NCI-H526 treated with DMSO at 0.1 percent for 48 hours (cell line): ENCODE measurements at regions not wholly inside any gene's neighbourhood (a gene's known extent, or its start where the extent isn't known, plus 50 kb on each side); places are given as distances from the start of the nearest gene placed in this dataset.
"Not testable (repeated sequence)": the region's sequence is repeated elsewhere in the genome, so short reads cannot be mapped to it uniquely, and the experiment has no call there.

ENCODE experiments used
- DNase-seq: peaks from one replicate; lab custom pipeline; 2025; lab: John Stamatoyannopoulos, UW

GRCh38 chr7:56219017-56219416 is 102.8 kb upstream of the NUPR2 start:
- DNase-seq: no peak

- no peak for DNase-seq
Observed at GRCh38 chr7:56218510-56218909, 102.3 kb upstream of the NUPR2 start.

GRCh38 chr7:56213574-56213973 is 97.4 kb upstream of the NUPR2 start:
- DNase-seq: no peak

- DNase-seq: no peak
Observed at GRCh38 chr7:56206420-56206819, 90.2 kb upstream of the NUPR2 start.

- no peak for DNase-seq
Observed at GRCh38 chr7:56199639-56200038, 83.4 kb upstream of the NUPR2 start.

- not testable (repeated sequence) for DNase-seq
Observed at GRCh38 chr7:56196195-56196594, 80.0 kb upstream of the NUPR2 start.

GRCh38 chr7:56188823-56189346 is 72.7 kb upstream of the NUPR2 start:
- DNase-seq: no peak

- DNase-seq: no peak
Observed at GRCh38 chr7:56188376-56188775, 72.2 kb upstream of the NUPR2 start.

GRCh38 chr7:56181010-56181409 is 64.8 kb upstream of the NUPR2 start:
- DNase-seq: no peak

- no peak for DNase-seq
Observed at GRCh38 chr7:56175771-56176170, 59.6 kb upstream of the NUPR2 start.

GRCh38 chr7:56174875-56175760 is 58.9 kb upstream of the NUPR2 start:
- DNase-seq: no peak

GRCh38 chr7:56174346-56174874 is 58.2 kb upstream of the NUPR2 start:
- DNase-seq: no peak
